ENCODE measurements at regions not wholly inside any gene's neighbourhood (a gene's known extent, or its start where the extent isn't known, plus 50 kb on each side); places are given as distances from the start of the nearest gene placed in this dataset.

DNA sequence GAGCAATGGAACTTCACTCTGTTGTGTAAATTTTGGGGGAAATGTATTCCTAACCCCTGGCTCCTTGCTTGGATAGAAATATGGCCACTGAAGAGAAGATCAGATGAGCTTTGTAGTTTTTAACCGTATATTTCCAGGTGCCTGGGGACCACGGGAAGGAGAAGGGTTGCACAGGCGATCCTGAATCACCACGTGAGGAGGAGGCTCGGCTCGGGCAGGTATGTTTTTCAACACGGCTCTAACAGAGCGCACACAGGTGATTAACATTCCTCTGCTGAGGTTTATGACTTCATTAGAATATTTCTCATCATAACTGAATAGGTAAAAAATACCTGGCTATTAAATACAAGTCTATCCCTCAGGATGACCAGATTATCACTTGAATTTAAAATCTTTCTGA, 495.0 kb upstream of the ZFHX3 start:
- TF ChIP-seq CTCF (IDR thresholded peaks at IDR 0.05) (no peak), POLR2A (IDR thresholded peaks at IDR 0.05) (no peak), POLR2AphosphoS5 (IDR thresholded peaks at IDR 0.05) (no peak)
